ENCODE measurements at regions not wholly inside any gene's neighbourhood (a gene's known extent, or its start where the extent isn't known, plus 50 kb on each side); places are given as distances from the start of the nearest gene placed in this dataset.
"Not testable (repeated sequence)": the region's sequence is repeated elsewhere in the genome, so short reads cannot be mapped to it uniquely, and the experiment has no call there.

GRCh38 chr6:120931520-120932180, 402.6 kb downstream of the TBC1D32 start:
- not testable (repeated sequence) for TF ChIP-seq EZH2 (IDR thresholded peaks at IDR 0.05; ENCODE audit: low read length, missing control alignments); CTCF (conservative IDR thresholded peaks at IDR 0.05 in 1 of 2, IDR thresholded peaks at IDR 0.05 in 1 of 2; ENCODE audit: low read depth in 1 of 2, low read length in 2 of 2)
